D721Med (cell line): ENCODE measurements at regions not wholly inside any gene's neighbourhood (a gene's known extent, or its start where the extent isn't known, plus 50 kb on each side); places are given as distances from the start of the nearest gene placed in this dataset.
"Not testable (repeated sequence)": the region's sequence is repeated elsewhere in the genome, so short reads cannot be mapped to it uniquely, and the experiment has no call there.

Source experiments
- DNase-seq: peaks from one replicate; pipeline ENCODE4 v3.0.0; 2011; ENCODE audit warnings: low spot score; ENCODE audit not compliant: insufficient read length
- FAIRE-seq: peaks from 2 replicates; lab custom pipeline; 2011; peaks lifted over from hg19 to GRCh38; lab: Jason Lieb, UNC
- CTCF ChIP-seq: IDR thresholded peaks from 2 replicates; pipeline ENCODE4 v1.5.1; 2012; ENCODE audit warnings: mild to moderate bottlenecking, control low read depth; ENCODE audit not compliant: insufficient read depth; ENCODE audit errors: missing control alignments

- DNase-seq (no peak), FAIRE-seq (no peak)
- TF ChIP-seq CTCF = no peak
These were observed 331.3 kb upstream of the KLF3 start for GRCh38 chr4:38332699-38333098.

GRCh38 chr4:38333219-38333618 lies 330.8 kb upstream of the KLF3 start:
- FAIRE-seq (no peak), DNase-seq (no peak)
- TF ChIP-seq CTCF = no peak

- DNase-seq (no peak), FAIRE-seq (no peak)
- TF ChIP-seq CTCF = no peak
These were observed 329.2 kb upstream of the KLF3 start for GRCh38 chr4:38334791-38335190.

- not testable (repeated sequence) for FAIRE-seq, DNase-seq
These were observed 325.1 kb upstream of the KLF3 start for GRCh38 chr4:38338939-38339338.

DNA sequence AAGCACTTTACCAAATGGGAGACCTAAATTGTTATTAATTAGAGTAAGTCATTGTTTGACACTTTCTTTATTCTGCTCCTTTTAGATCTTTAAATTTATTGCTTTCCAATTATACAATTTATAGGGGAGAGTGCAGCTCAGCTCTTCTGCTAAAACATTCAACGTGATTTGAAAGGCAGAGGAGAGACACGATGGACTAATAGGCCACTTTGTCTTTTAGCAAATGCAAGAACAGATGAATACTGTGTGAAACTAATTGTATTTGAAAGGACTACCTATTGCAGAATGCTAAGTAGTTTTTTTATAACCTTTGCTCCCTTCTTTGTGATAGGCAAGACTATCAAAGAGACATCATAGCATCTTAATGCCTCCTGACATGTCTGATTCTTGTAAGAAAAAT lies 320.4 kb upstream of the KLF3 start:
- FAIRE-seq (no peak), DNase-seq (no peak)
- no peak for TF ChIP-seq CTCF

DNA sequence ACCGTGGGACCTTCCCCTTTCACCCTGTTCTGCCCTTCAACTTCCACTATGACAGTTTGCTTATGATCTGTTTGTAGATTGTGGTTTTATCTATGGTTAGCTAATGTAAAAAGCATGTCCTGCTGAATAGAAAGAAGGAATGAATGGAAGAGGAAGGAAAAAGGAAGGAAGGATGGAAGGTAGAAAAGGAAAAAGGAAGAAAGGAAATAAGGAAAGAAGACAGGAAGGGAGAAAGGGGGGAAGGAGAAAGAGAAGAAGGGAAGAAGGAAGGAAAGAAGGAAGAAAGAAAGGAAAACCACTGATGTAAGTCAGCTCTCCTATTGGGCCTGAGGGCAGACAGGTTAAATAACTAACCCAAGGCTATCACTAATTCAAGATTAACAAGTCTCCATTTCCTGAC lies 319.1 kb upstream of the KLF3 start:
- FAIRE-seq (no peak), DNase-seq (no peak)
- no peak for TF ChIP-seq CTCF

DNA sequence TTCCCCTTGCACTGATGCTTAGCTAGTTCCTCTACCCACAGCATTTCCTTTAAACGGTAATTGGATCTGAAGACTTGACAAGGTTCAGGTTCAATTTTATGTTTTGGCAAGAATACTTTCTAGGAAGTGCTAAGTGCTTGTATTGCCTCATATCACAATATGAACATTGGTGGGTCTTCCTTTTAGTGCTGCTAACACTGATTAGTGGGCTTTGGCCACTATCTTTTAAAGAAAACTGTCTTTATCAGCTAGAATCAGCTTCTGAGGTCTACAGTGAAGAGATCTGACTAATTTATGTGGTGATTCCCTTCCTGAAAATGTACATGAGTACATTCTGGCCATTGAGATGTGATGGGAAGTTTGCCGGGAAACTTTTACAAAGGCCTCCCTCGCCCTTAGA lies 316.7 kb upstream of the KLF3 start:
- no peak for FAIRE-seq
- DNase-seq = no peak
- TF ChIP-seq CTCF = no peak

- no peak for DNase-seq
- no peak for FAIRE-seq
- TF ChIP-seq CTCF = no peak
These were observed 309.6 kb upstream of the KLF3 start for GRCh38 chr4:38354421-38354820.
